ENCODE measurements at regions not wholly inside any gene's neighbourhood (a gene's known extent, or its start where the extent isn't known, plus 50 kb on each side); places are given as distances from the start of the nearest gene placed in this dataset.

DNA sequence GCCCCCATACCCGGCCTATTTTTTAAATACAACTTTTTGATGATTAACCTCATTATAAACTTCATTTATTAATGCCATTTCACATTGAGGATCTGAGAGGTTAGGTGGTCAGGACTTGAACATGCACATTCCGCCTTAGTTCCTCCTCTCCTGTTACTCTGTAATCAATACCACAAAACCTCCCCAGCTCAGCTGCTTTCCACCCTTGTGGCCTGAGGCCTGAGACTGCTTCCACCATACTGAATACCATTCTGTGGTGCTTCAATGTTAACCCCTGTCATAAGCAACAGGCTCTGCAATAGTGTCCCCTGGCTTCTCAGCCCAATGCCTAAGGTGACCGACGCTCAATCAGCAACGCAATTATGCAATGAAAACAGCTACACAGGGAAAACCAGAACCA is 405.4 kb downstream of the ETS1 start:
- ATAC-seq (no peak), DNase-seq (no peak)
- intact Hi-C loops (cut with DNase I) = no loop called here
- H3K9me3 ChIP-seq = no peaks in the 10 kb centered on the region
- no peaks in the 10 kb centered on the region for H3K4me1 ChIP-seq
- TF ChIP-seq, protein P1, sequence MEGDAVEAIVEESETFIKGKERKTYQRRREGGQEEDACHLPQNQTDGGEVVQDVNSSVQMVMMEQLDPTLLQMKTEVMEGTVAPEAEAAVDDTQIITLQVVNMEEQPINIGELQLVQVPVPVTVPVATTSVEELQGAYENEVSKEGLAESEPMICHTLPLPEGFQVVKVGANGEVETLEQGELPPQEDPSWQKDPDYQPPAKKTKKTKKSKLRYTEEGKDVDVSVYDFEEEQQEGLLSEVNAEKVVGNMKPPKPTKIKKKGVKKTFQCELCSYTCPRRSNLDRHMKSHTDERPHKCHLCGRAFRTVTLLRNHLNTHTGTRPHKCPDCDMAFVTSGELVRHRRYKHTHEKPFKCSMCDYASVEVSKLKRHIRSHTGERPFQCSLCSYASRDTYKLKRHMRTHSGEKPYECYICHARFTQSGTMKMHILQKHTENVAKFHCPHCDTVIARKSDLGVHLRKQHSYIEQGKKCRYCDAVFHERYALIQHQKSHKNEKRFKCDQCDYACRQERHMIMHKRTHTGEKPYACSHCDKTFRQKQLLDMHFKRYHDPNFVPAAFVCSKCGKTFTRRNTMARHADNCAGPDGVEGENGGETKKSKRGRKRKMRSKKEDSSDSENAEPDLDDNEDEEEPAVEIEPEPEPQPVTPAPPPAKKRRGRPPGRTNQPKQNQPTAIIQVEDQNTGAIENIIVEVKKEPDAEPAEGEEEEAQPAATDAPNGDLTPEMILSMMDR (IDR thresholded peaks at IDR 0.05) = no peak
- H3K27ac ChIP-seq = no peak overlapping the region
- no peaks in the 10 kb centered on the region for H3K27me3 ChIP-seq
- H3K4me3 ChIP-seq = no peak overlapping the region
- H3K36me3 ChIP-seq = no peaks in the 10 kb centered on the region

DNA sequence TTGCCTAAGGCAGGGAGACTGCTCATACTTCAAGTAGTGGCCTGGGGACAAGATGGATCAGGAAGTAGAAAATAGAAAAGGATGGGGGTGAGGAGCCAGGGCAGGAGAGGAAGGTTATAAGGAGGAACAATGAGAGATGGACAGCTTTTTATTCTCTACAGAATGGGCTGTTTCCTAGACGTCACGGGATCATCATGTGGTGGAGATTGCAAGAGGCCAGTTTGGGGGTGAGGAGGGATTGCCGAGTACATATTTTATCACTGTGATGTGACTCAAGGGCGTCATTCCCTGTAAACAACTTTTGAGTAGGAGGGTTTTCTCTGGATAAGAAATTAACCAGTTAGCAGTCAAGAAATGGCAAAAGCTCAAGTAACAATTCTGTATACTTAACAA is 406.3 kb downstream of the ETS1 start:
- Histone ChIP-seq H3K36me3 (no peaks in the 10 kb centered on the region), H3K4me3 (no peak overlapping the region), H3K4me1 (no peaks in the 10 kb centered on the region), H3K9me3 (no peaks in the 10 kb centered on the region), H3K27ac (no peak overlapping the region), H3K27me3 (no peaks in the 10 kb centered on the region)
- TF ChIP-seq, protein P1 (IDR thresholded peaks at IDR 0.05) = no peak
- intact Hi-C loops (cut with DNase I) = no loop called here
- DNase-seq (no peak), ATAC-seq (no peak)

DNA sequence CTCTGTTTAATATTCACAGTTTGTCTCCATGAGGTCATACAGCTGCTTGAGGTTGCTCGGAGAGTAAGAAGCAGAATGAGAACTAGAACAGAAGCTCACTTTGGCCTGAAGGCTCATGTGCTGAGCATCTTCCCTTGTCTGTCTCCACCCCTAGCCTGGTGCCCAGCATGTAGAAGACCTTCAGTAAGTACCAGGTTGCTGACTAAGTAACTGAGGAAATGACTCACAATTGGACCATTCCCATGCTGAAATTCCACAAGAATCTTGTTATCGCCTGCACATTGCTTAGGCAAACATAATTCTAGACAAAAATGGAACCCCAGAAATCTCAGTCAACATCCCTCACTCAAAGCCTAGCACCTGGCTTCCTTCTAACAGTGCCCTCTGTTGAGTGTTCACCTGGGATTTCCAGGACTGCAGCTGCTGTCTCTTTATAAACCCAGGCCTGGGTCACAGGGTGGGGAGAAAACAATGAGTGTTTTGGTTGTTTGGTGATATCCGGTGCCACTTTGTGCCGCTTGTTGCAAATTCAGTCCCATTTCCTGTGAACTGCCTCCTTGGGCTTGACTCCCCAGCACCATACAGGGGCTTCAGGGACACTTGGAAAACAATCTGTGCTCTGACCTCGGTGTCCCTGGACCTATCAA is 406.8 kb downstream of the ETS1 start:
- ATAC-seq = no peak
- TF ChIP-seq, protein P1 (IDR thresholded peaks at IDR 0.05) = no peak
- no peaks in the 10 kb centered on the region for H3K9me3 ChIP-seq
- no peaks in the 10 kb centered on the region for H3K27me3 ChIP-seq
- DNase-seq = no peak
- intact Hi-C loops (cut with DNase I) = no loop called here
- H3K36me3 ChIP-seq = no peaks in the 10 kb centered on the region
- no peak overlapping the region for H3K27ac ChIP-seq
- H3K4me1 ChIP-seq = no peaks in the 10 kb centered on the region
- H3K4me3 ChIP-seq = no peak overlapping the region

DNA sequence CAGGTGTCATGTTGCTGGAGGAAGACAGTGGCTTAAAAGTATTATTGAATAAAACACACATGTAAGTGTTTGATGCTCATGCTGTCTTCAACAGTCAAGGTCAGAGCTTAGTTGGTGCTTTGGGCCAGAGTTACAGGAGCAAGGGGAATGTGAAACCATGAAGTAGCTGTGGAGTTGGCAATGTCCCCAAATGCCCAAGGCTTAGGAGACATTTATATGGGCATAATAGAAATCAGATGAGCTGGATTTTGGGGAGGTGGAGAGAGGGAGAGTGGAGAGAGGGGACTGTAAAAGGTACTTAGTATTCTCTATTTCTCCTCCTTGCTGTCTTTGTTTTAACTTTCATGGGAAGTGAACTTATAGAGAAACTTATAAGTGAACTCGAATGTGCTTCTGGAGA is 407.8 kb downstream of the ETS1 start:
- Histone ChIP-seq H3K27ac (no peak overlapping the region), H3K4me1 (no peaks in the 10 kb centered on the region), H3K27me3 (no peaks in the 10 kb centered on the region), H3K4me3 (no peak overlapping the region), H3K9me3 (no peaks in the 10 kb centered on the region), H3K36me3 (no peaks in the 10 kb centered on the region)
- TF ChIP-seq, protein P1 (IDR thresholded peaks at IDR 0.05) = no peak
- DNase-seq (no peak), ATAC-seq (no peak)
- intact Hi-C loops (cut with DNase I) = loop anchor here (10.0 kb wide), 2 partner anchors 445 to 645 kb away; no protein-coding TSS in a partner anchor

DNA sequence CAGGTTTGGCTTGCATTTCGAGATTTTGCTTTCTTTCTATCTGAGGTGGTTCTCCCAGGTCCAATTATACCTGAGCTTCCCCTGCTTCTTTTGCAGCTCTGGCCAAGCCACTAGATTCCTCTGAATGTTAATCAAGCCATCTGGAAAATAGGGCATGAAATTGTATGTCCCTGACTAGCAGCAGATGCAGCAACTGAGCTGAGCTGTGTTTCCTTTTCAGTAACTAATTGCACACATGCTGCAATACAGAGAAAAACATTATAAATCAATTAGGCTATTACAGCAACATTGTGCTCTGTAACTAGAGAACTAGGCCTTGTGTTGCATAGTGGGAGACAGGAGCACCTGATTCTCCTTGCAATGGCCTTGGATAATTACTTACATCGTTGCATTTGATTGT is 408.3 kb downstream of the ETS1 start:
- H3K27me3 ChIP-seq = no peaks in the 10 kb centered on the region
- TF ChIP-seq, protein P1 (IDR thresholded peaks at IDR 0.05) = no peak
- intact Hi-C loops (cut with DNase I) = loop anchor here (10.0 kb wide), 2 partner anchors 446 to 646 kb away; no protein-coding TSS in a partner anchor
- no peak overlapping the region for H3K27ac ChIP-seq
- DNase-seq (no peak), ATAC-seq (no peak)
- no peaks in the 10 kb centered on the region for H3K9me3 ChIP-seq
- H3K4me3 ChIP-seq = no peak overlapping the region
- no peaks in the 10 kb centered on the region for H3K4me1 ChIP-seq
- no peaks in the 10 kb centered on the region for H3K36me3 ChIP-seq
